ENCODE measurements at regions not wholly inside any gene's neighbourhood (a gene's known extent, or its start where the extent isn't known, plus 50 kb on each side); places are given as distances from the start of the nearest gene placed in this dataset.

- no peak for TF ChIP-seq ISL1 (CRISPR knock-in tag; IDR thresholded peaks at IDR 0.05)
- TF ChIP-seq ZFP3 (CRISPR knock-in tag; IDR thresholded peaks at IDR 0.05), result no peak
- TF ChIP-seq CSRNP3 (CRISPR knock-in tag; IDR thresholded peaks at IDR 0.05), result no peak
- TF ChIP-seq GLIS3 (CRISPR knock-in tag; IDR thresholded peaks at IDR 0.05), result no peak
- no peak for TF ChIP-seq PATZ1 (CRISPR knock-in tag; IDR thresholded peaks at IDR 0.05; ENCODE audit: borderline replicate concordance)
- no peak for TF ChIP-seq TCF4 (CRISPR knock-in tag; IDR thresholded peaks at IDR 0.05; ENCODE audit: borderline replicate concordance)
- TF ChIP-seq POU6F1 (CRISPR knock-in tag; IDR thresholded peaks at IDR 0.05; ENCODE audit: borderline replicate concordance, low read depth), result no peak
- no peak for TF ChIP-seq SNAI2 (CRISPR knock-in tag; IDR thresholded peaks at IDR 0.05)
- no peak for TF ChIP-seq TSHZ2 (CRISPR knock-in tag; IDR thresholded peaks at IDR 0.05)
- TF ChIP-seq ZC3H10 (CRISPR knock-in tag; IDR thresholded peaks at IDR 0.05), result no peak
- TF ChIP-seq ZNF70 (CRISPR knock-in tag; IDR thresholded peaks at IDR 0.05), result no peak
- TF ChIP-seq OSR1 (CRISPR knock-in tag; IDR thresholded peaks at IDR 0.05), result no peak
- no peak for TF ChIP-seq ZNF565 (CRISPR knock-in tag; conservative IDR thresholded peaks at IDR 0.05; ENCODE audit: low read depth)
- TF ChIP-seq ZFP30 (CRISPR knock-in tag; IDR thresholded peaks at IDR 0.05), result no peak
- TF ChIP-seq ARNTL (CRISPR knock-in tag; IDR thresholded peaks at IDR 0.05; ENCODE audit: borderline replicate concordance, low read depth), result no peak
- TF ChIP-seq ESRRG (CRISPR knock-in tag; IDR thresholded peaks at IDR 0.05), result no peak
- ATAC-seq, result no peak
Measured at GRCh38 chr1:221965252-221965651, 223.4 kb upstream of the DUSP10 start.

GRCh38 chr1:221963742-221964141 lies 221.9 kb upstream of the DUSP10 start:
- ATAC-seq, result no peak
- TF ChIP-seq CREB5 (CRISPR knock-in tag; IDR thresholded peaks at IDR 0.05; ENCODE audit: low read depth) (no peak), ZFP30 (CRISPR knock-in tag; IDR thresholded peaks at IDR 0.05) (no peak), ZNF8 (CRISPR knock-in tag; IDR thresholded peaks at IDR 0.05) (no peak), BACH2 (CRISPR knock-in tag; IDR thresholded peaks at IDR 0.05; ENCODE audit: borderline replicate concordance) (no peak), CSRNP3 (CRISPR knock-in tag; IDR thresholded peaks at IDR 0.05) (no peak), SNAI2 (CRISPR knock-in tag; IDR thresholded peaks at IDR 0.05) (no peak), ZNF565 (CRISPR knock-in tag; conservative IDR thresholded peaks at IDR 0.05; ENCODE audit: low read depth) (no peak), TCF4 (CRISPR knock-in tag; IDR thresholded peaks at IDR 0.05; ENCODE audit: borderline replicate concordance) (no peak), PPARA (CRISPR knock-in tag; IDR thresholded peaks at IDR 0.05; ENCODE audit: borderline replicate concordance) (no peak), ESRRG (CRISPR knock-in tag; IDR thresholded peaks at IDR 0.05) (no peak), ZFP3 (CRISPR knock-in tag; IDR thresholded peaks at IDR 0.05) (no peak), TSHZ2 (CRISPR knock-in tag; IDR thresholded peaks at IDR 0.05) (no peak), ISL1 (CRISPR knock-in tag; IDR thresholded peaks at IDR 0.05) (no peak), POU6F1 (CRISPR knock-in tag; IDR thresholded peaks at IDR 0.05; ENCODE audit: borderline replicate concordance, low read depth) (no peak), OSR1 (CRISPR knock-in tag; IDR thresholded peaks at IDR 0.05) (no peak), ZNF70 (CRISPR knock-in tag; IDR thresholded peaks at IDR 0.05) (no peak), RARB (CRISPR knock-in tag; IDR thresholded peaks at IDR 0.05) (0 out of 2 replicates have a peak, but pooled peaks have one; percentile 14), ZC3H10 (CRISPR knock-in tag; IDR thresholded peaks at IDR 0.05) (peak; percentile 70)

Data from SK-N-SH treated with all-trans-retinoic acid at 6 μM for 48 hours (cell line).